GM08714 (cell line): ENCODE measurements at regions not wholly inside any gene's neighbourhood (a gene's known extent, or its start where the extent isn't known, plus 50 kb on each side); places are given as distances from the start of the nearest gene placed in this dataset.
"Not testable (repeated sequence)": the region's sequence is repeated elsewhere in the genome, so short reads cannot be mapped to it uniquely, and the experiment has no call there.

Experiments used
- H3K4me3 ChIP-seq: fragments of 200-500 bp; sonication (Bioruptor generic); 2 replicates; pipeline ENCODE4 v1.5.1; 2014; ENCODE audit warnings: mild to moderate bottlenecking, low read length, inconsistent platforms
- ZNF274 ChIP-seq: IDR thresholded peaks from 2 replicates; pipeline ENCODE4 v1.6.1; 2012; ENCODE audit warnings: mild to moderate bottlenecking, low read depth, low read length

DNA sequence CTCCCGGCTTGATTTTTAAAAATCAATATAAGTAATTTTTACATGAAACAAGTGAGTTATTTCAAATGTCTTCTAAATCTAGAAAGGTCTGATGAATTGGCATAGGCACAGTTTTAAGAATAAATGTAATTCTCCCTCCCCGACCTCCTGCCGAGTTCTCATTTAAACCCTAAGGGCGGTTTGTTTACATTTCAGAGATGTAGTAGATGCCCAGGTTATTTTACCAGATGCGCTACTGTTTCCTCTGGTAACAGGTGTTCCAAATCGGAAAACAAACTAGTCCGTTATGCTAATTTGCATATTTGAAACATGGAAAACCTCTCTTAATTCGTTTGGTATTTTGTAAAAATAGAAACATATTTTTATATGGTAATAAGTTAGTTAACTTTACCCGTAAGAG lies 53.8 kb upstream of the CFAP126 start:
- H3K4me3 ChIP-seq = peak overlapping the region; percentile 50
- no peak for TF ChIP-seq ZNF274

DNA sequence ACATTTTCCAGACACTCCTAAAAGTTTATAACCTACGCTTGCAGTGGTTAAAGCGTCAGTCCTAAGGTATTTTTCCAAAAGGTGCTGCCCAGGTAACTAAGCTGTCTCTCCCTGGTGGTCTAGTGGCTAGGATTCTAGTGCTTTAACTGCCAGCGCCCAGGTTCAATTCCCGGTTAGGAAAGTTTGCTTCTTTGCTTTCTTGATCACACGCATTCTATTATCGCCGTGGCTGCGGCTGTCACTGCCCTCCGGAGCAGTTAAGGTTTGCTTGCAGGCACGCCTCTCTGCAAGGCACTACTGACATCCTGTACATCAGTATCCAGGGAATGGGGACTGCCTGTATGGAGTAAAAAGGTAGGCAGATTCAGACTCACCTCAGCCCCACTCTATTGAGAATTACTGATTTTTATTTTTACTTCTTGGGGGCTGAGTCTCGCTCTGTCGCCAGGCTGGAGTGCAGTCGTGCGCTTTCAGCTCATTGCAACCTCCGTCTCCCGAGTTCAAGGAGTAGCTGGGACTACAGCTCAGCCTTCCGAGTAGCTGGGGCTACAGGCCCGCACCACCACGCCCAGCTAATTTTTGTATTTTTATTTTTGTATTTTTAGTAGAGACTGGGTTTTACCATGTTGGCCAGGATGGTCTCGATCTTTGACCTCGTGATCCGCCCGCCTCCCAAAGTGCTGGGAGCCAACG lies 53.2 kb upstream of the CFAP126 start:
- no peak for TF ChIP-seq ZNF274
- peak overlapping the region; percentile 50; the same call in 1 of the 2 replicates for H3K4me3 ChIP-seq

DNA sequence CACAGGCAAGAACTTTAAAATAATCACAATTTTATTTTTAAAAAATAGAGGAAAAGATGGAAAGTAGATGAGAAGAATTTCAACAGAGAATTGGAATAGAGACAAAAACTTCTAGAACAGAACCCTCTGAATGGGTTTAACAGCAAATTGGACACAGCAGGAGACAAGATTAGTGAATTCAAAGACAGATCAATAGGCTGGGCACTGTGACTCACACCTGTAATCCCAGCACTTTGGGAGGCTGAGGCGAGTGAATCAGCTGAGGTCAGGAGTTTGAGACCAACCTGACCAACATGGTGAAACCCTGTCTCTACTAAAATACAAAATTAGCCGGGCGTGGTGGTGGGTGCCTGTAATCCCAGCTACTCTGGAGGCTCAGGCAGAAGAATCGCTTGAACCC lies 49.9 kb upstream of the CFAP126 start:
- not testable (repeated sequence) for H3K4me3 ChIP-seq
